Adrenal gland (tissue), 5 donors: ENCODE measurements at regions not wholly inside any gene's neighbourhood (a gene's known extent, or its start where the extent isn't known, plus 50 kb on each side); places are given as distances from the start of the nearest gene placed in this dataset.

Source experiments
- CTCF ChIP-seq, 6 experiments: fragments of 450-650 bp in 4 of 6; fragments of 200-600 bp in 2 of 6; sonication (generic) in 1 of 6; IDR thresholded peaks; 1 replicate in 5 of 6; 2 replicates in 1 of 6; pipeline versions ENCODE4 v1.5.1 to v1.8.0; 2016 to 2021; ENCODE audit warnings: antibody characterized with exemption in 6 of 6, mild to moderate bottlenecking in 2 of 6, moderate library complexity in 1 of 6
- POLR2A ChIP-seq, 2 donors: fragments of 450-650 bp; IDR thresholded peaks; one replicate each; pipeline ENCODE4 v1.6.1; 2017; ENCODE audit warnings: antibody characterized with exemption in 2 of 2, mild to moderate bottlenecking in 2 of 2, moderate library complexity in 1 of 2
- donor health status: DM: no; HTN: no; CAD: no.

- no peak for TF ChIP-seq CTCF (IDR thresholded peaks at IDR 0.05)
- TF ChIP-seq POLR2A (IDR thresholded peaks at IDR 0.05), result no peak
Measured at GRCh38 chr16:82331397-82331796, 161.4 kb upstream of the MPHOSPH6 start.
